ENCODE measurements at regions not wholly inside any gene's neighbourhood (a gene's known extent, or its start where the extent isn't known, plus 50 kb on each side); places are given as distances from the start of the nearest gene placed in this dataset.

DNA sequence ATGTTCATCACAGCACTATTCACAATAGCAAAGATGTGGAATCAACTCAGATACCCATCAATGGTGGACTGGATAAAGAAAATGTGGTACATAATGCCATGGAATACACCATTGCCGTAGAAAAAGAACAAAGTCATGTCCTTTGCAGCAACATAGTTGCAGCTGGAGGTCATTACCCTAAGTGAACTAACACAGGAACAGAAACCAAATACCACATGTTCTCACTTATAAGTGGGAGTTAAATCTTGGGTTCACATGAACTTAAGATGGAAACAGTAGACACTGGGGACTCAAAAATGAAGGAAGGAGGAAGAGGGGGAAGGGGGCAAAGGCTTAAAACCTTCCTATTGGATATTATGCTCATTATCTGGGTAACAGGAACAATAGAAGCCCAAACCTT is 228.1 kb upstream of the RAB6C start:
- TF ChIP-seq, protein P1, sequence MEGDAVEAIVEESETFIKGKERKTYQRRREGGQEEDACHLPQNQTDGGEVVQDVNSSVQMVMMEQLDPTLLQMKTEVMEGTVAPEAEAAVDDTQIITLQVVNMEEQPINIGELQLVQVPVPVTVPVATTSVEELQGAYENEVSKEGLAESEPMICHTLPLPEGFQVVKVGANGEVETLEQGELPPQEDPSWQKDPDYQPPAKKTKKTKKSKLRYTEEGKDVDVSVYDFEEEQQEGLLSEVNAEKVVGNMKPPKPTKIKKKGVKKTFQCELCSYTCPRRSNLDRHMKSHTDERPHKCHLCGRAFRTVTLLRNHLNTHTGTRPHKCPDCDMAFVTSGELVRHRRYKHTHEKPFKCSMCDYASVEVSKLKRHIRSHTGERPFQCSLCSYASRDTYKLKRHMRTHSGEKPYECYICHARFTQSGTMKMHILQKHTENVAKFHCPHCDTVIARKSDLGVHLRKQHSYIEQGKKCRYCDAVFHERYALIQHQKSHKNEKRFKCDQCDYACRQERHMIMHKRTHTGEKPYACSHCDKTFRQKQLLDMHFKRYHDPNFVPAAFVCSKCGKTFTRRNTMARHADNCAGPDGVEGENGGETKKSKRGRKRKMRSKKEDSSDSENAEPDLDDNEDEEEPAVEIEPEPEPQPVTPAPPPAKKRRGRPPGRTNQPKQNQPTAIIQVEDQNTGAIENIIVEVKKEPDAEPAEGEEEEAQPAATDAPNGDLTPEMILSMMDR (IDR thresholded peaks at IDR 0.05; ENCODE audit: insufficient read depth, low read length): no peak
- DNase-seq (ENCODE audit: low read depth): no peak
- H3K4me3 ChIP-seq (ENCODE audit: low read depth, low read length): no peak overlapping the region

DNA sequence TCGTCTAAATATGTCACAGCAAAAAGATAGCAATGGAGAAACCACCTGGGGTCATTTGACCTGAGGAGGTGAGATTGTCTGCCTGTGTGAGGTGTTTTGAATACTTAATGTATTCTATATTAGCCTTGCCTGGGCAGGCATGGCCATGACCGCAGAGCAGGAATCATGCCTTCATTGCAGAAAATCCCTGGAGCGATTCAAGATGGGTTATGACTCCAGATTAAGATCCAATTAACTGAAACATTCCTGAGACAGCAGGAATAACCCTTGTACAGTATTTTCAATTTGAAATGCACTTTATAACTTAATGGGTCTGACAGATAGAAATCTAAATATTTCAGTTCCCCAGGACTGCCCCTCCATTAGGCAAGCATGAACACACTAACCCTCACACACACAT is 227.3 kb upstream of the RAB6C start:
- TF ChIP-seq, protein P1 (IDR thresholded peaks at IDR 0.05; ENCODE audit: insufficient read depth, low read length): no peak
- H3K4me3 ChIP-seq (ENCODE audit: low read depth, low read length): no peak overlapping the region
- DNase-seq (ENCODE audit: low read depth): no peak

DNA sequence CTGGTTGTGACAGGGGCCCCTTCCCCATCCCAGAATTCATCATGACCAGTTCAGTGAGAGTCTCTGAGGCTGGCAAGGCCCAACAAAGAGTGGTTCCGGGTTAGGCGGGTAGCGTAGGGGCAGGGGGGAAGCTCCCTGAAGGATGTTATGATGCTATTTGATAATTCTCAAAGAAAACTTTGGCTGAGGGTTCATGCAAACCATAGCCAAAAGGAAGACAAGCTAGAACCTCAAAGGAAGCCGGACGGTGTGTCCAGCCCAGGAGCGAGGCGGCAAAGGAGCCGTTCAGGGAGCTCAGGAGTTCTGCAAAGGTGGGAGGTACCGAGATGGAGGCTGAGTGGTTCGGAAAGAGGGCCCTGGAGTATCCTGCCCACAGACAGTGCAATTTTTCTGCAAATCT is 226.8 kb upstream of the RAB6C start:
- TF ChIP-seq, protein P1 (IDR thresholded peaks at IDR 0.05; ENCODE audit: insufficient read depth, low read length): no peak
- DNase-seq (ENCODE audit: low read depth): no peak
- H3K4me3 ChIP-seq (ENCODE audit: low read depth, low read length): no peak overlapping the region

DNA sequence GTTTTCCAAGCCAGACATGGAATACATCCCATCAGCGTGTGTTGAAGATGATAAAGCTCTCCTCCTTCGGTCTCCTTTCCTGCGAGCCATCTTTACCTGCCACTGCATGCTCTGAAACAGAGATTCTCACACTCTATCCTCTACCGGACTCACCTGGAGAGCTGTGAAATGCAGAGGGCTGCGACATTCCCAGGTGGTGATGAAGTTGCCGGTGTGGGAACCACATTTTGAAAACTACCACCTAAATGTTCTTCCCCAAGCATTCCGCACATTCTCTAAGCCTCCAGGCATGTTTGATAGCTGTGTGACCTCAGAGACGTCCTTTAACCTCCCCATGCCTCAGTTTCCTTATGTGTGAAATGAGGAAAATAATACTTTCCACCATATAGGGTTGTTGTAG is 226.2 kb upstream of the RAB6C start:
- no peak for DNase-seq (ENCODE audit: low read depth)
- no peak overlapping the region for H3K4me3 ChIP-seq (ENCODE audit: low read depth, low read length)
- TF ChIP-seq, protein P1 (IDR thresholded peaks at IDR 0.05; ENCODE audit: insufficient read depth, low read length): no peak

DNA sequence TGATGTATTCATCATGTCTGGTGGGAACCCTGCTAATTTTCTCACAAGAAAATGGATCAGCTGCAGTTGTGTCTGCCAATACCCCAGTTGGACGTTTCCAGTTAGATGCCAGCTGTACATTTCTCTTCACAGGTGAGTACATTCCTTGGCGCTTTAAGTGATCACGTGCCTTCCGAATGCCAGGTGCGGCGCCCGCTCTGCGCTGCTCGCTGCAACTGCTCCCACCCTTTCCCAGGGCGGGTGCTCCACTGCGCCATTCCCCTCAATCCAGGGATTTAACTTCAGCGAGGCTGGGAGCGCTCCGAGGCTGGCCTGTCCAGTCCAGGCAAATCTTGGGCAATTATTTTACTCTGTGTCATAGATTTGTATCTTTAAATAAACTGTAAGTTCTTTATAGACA is 225.0 kb upstream of the RAB6C start:
- TF ChIP-seq, protein P1 (IDR thresholded peaks at IDR 0.05; ENCODE audit: insufficient read depth, low read length): no peak
- no peak overlapping the region for H3K4me3 ChIP-seq (ENCODE audit: low read depth, low read length)
- no peak for DNase-seq (ENCODE audit: low read depth)

DNA sequence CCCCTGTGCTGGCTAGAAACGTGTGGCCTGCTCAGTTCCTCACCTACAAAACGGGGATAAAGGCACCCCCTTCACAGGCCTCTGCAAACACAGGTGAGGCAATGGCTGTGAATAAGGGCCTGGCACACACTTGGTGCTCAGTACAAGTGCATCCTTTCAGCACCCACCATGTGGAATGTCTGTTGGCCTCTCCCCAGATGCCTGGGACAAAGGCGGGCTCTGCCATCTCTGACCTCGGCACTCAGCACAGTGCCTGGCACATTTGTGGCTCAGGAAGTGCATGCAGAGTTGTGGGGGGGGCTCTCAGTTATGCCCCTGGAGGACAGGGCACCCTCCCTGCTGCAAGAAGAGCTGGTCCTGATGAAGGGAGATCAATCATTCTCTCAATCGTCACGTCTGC is 224.6 kb upstream of the RAB6C start:
- no peak overlapping the region for H3K4me3 ChIP-seq (ENCODE audit: low read depth, low read length)
- DNase-seq (ENCODE audit: low read depth): no peak
- TF ChIP-seq, protein P1 (IDR thresholded peaks at IDR 0.05; ENCODE audit: insufficient read depth, low read length): no peak

DNA sequence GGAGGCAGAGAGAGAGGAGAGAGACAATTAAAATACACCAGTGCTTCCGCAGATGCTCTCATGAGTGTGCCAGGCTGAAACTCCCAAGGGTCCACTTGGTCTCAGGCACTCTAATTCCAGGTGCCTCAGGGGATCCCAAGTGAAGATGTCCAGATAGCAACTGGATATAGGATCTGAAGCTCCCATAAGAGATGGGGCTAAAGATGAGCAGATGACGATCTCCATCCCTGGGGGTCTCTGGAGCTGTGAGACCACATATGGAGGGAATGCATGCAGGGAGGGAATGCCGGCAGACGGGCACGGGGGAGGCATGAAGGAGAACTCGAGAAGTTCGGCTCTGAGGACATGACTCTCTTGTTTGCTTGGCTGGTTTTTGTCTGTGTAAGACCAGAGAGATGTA is 223.7 kb upstream of the RAB6C start:
- TF ChIP-seq, protein P1 (IDR thresholded peaks at IDR 0.05; ENCODE audit: insufficient read depth, low read length): no peak
- no peak overlapping the region for H3K4me3 ChIP-seq (ENCODE audit: low read depth, low read length)
- no peak for DNase-seq (ENCODE audit: low read depth)

Measured in fibroblast of the aortic adventitia (primary cell).